Adrenal gland (tissue), 5 donors: ENCODE measurements at regions not wholly inside any gene's neighbourhood (a gene's known extent, or its start where the extent isn't known, plus 50 kb on each side); places are given as distances from the start of the nearest gene placed in this dataset.

ENCODE experiments used
- CTCF ChIP-seq, 6 experiments: fragments of 450-650 bp in 4 of 6; fragments of 200-600 bp in 2 of 6; sonication (generic) in 1 of 6; IDR thresholded peaks; 1 replicate in 5 of 6; 2 replicates in 1 of 6; pipeline versions ENCODE4 v1.5.1 to v1.8.0; 2016 to 2021; ENCODE audit warnings: antibody characterized with exemption in 6 of 6, mild to moderate bottlenecking in 2 of 6, moderate library complexity in 1 of 6
- POLR2A ChIP-seq, 2 donors: fragments of 450-650 bp; IDR thresholded peaks; one replicate each; pipeline ENCODE4 v1.6.1; 2017; ENCODE audit warnings: antibody characterized with exemption in 2 of 2, mild to moderate bottlenecking in 2 of 2, moderate library complexity in 1 of 2
- donor health status: DM: no; HTN: no; CAD: no.

GRCh38 chr12:132406493-132407450 lies 77.4 kb upstream of the GALNT9 start:
- TF ChIP-seq CTCF (IDR thresholded peaks at IDR 0.05) (no peak), POLR2A (IDR thresholded peaks at IDR 0.05) (no peak)
